Activated CD4-positive, alpha-beta memory T cell treated with anti-CD3 and anti-CD28 coated beads for 36 hours (primary cell): ENCODE measurements at regions not wholly inside any gene's neighbourhood (a gene's known extent, or its start where the extent isn't known, plus 50 kb on each side); places are given as distances from the start of the nearest gene placed in this dataset.
"Not testable (repeated sequence)": the region's sequence is repeated elsewhere in the genome, so short reads cannot be mapped to it uniquely, and the experiment has no call there.

Experiments used
- CTCF ChIA-PET: fragments of 350-600 bp; sonication (Branson Sonifier 250); formaldehyde crosslinking; loops from one replicate; lab custom pipeline; 2021; ENCODE audit warnings: antibody characterized with exemption, inconsistent platforms; lab: Charles Lee
- POLR2A ChIA-PET: fragments of 350-600 bp; sonication (Branson Sonifier 250); formaldehyde crosslinking; loops from one replicate; lab custom pipeline; 2021; ENCODE audit warnings: antibody characterized with exemption; lab: Charles Lee
- DNase-seq: peaks from one replicate; pipeline ENCODE4 v3.0.0-alpha.2; 2020
- H3K27ac Mint-ChIP-seq: one replicate; pipeline ENCODE4 v1.8.0; 2021; ENCODE audit warnings: mixed read lengths
- H3K27me3 Mint-ChIP-seq: one replicate; pipeline ENCODE4 v1.8.0; 2021; ENCODE audit warnings: mixed read lengths
- H3K36me3 Mint-ChIP-seq: one replicate; pipeline ENCODE4 v1.8.0; 2021; ENCODE audit warnings: mixed read lengths
- H3K4me1 Mint-ChIP-seq: one replicate; pipeline ENCODE4 v1.8.0; 2021; ENCODE audit warnings: low read depth, mixed read lengths
- H3K4me3 Mint-ChIP-seq: one replicate; pipeline ENCODE4 v1.8.0; 2021; ENCODE audit warnings: mild to moderate bottlenecking, mixed read lengths
- H3K9me3 Mint-ChIP-seq: one replicate; pipeline ENCODE4 v1.8.0; 2021; ENCODE audit warnings: mixed read lengths
- intact Hi-C: fragments of 100-400 bp; cut with micrococcal nuclease; formaldehyde crosslinking; loops from one replicate; pipeline ENCODE4 v1.15.1; 2023

DNA sequence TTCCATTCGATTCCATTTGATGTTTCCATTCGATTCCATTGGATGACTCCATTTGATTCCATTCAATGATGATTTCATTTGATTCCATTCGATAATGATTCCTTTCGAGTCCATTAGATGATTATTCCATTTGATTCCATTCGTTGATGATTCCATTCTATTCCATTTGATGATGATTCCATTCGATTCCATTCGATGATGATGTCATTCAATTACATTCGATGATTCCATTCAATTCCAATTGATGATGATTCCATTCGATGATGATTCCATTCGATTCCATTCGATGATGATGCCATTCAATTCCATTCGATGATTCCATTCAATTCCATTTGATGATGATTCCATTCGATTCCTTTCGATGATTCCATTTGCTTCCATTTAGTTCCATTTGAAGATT is 635.6 kb downstream of the TP53TG3F start:
- CTCF ChIA-PET, intact Hi-C loops, H3K4me3 Mint-ChIP-seq, H3K27me3 Mint-ChIP-seq, H3K4me1 Mint-ChIP-seq, H3K27ac Mint-ChIP-seq, DNase-seq, POLR2A ChIA-PET: not testable (repeated sequence)
- H3K36me3 Mint-ChIP-seq = peaks cover 28% of the 10 kb centered on the region
- H3K9me3 Mint-ChIP-seq = peaks cover 95% of the 10 kb centered on the region

DNA sequence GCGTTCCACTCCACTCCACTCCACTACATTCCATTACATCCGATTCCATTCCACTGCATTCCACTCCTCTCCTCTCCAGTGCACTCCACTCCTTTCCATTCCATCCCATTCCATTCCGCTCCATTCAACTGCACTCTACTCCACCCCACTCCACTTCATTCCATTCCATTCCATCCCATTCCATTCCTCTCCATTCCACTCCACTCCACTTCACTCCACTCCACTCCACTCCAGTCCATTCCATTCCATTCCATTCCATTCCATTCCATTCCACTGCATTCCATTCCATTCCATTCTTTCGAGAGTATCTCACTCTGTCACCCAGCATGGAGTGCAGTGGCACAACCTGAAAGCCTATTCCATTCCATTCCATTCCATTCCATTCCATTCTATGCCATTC is 637.5 kb downstream of the TP53TG3F start:
- Mint-ChIP-seq H3K9me3 (peaks cover 82% of the 10 kb centered on the region), H3K36me3 (peaks cover 18% of the 10 kb centered on the region)
- CTCF ChIA-PET, H3K27ac Mint-ChIP-seq, H3K27me3 Mint-ChIP-seq, H3K4me1 Mint-ChIP-seq, POLR2A ChIA-PET, DNase-seq, H3K4me3 Mint-ChIP-seq, intact Hi-C loops: not testable (repeated sequence)

GRCh38 chr16:34097326-34097725 is 637.9 kb downstream of the TP53TG3F start:
- Mint-ChIP-seq H3K9me3 (peaks cover 78% of the 10 kb centered on the region), H3K36me3 (peaks cover 14% of the 10 kb centered on the region)
- H3K4me3 Mint-ChIP-seq, intact Hi-C loops, H3K27ac Mint-ChIP-seq, H3K27me3 Mint-ChIP-seq, H3K4me1 Mint-ChIP-seq, DNase-seq, CTCF ChIA-PET, POLR2A ChIA-PET: not testable (repeated sequence)

DNA sequence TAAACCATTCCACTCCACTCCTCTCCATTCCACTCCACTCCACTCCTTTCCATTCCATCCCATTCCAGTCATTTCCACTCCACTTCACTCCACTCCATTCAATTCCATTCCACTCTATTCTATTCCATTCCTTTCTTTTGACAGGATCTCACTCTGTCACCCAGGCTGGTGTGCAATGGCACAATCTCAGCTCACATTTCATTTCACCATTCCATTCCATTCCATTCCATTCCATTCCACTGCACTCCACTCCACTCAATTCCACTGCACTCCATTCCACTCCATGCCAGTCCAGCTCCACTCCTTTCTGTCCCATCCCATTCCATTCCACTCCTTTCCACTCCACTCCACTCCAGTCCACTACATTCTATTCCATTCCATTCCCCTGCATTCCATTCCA is 638.6 kb downstream of the TP53TG3F start:
- H3K27ac Mint-ChIP-seq, H3K27me3 Mint-ChIP-seq: not testable (repeated sequence)

GRCh38 chr16:34099028-34099427 is 639.6 kb downstream of the TP53TG3F start:
- POLR2A ChIA-PET, H3K27ac Mint-ChIP-seq, H3K27me3 Mint-ChIP-seq, intact Hi-C loops, DNase-seq, H3K4me3 Mint-ChIP-seq, H3K36me3 Mint-ChIP-seq, CTCF ChIA-PET, H3K4me1 Mint-ChIP-seq: not testable (repeated sequence)
- peaks cover 71% of the 10 kb centered on the region for H3K9me3 Mint-ChIP-seq

More for the DNA sequence above, 638.6 kb downstream of the TP53TG3F start:
- H3K9me3 Mint-ChIP-seq = peaks cover 75% of the 10 kb centered on the region
- H3K4me3 Mint-ChIP-seq, H3K4me1 Mint-ChIP-seq, DNase-seq, H3K36me3 Mint-ChIP-seq, intact Hi-C loops, POLR2A ChIA-PET, CTCF ChIA-PET: not testable (repeated sequence)
